HG03520 (cell line): ENCODE measurements at regions not wholly inside any gene's neighbourhood (a gene's known extent, or its start where the extent isn't known, plus 50 kb on each side); places are given as distances from the start of the nearest gene placed in this dataset.
"Not testable (repeated sequence)": the region's sequence is repeated elsewhere in the genome, so short reads cannot be mapped to it uniquely, and the experiment has no call there.

ENCODE experiments used
- ATAC-seq: cut with Tn5 transposase; IDR thresholded peaks from one replicate; pipeline ENCODE4 v1.9.1; 2021; ENCODE audit warnings: mild to moderate bottlenecking, moderate library complexity; ENCODE audit not compliant: unreplicated experiment

DNA sequence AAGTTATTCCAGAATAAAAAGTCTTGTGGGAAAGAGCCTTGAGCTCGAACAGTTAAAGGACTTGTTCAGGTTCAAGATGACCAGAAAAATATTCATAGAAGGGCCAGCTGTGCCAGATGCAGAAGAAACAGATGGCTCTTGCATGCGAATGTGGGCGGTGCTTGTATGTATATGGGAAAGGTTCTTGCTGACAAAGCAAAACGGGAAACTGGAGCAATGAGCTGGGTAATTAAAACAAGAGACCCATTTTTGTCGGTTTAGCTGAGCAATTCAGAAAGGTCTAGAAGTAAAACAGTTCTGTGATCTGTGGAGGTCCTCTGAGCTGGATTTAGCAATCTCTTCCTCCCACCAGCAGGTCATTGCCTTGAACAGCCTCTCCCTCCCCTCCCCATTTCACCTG, 107.2 kb upstream of the MARK1 start:
- no peak for ATAC-seq

GRCh38 chr1:220412382-220412781, 115.6 kb upstream of the MARK1 start:
- ATAC-seq, result not testable (repeated sequence)

GRCh38 chr1:220410611-220411010, 117.3 kb upstream of the MARK1 start:
- ATAC-seq, result no peak

DNA sequence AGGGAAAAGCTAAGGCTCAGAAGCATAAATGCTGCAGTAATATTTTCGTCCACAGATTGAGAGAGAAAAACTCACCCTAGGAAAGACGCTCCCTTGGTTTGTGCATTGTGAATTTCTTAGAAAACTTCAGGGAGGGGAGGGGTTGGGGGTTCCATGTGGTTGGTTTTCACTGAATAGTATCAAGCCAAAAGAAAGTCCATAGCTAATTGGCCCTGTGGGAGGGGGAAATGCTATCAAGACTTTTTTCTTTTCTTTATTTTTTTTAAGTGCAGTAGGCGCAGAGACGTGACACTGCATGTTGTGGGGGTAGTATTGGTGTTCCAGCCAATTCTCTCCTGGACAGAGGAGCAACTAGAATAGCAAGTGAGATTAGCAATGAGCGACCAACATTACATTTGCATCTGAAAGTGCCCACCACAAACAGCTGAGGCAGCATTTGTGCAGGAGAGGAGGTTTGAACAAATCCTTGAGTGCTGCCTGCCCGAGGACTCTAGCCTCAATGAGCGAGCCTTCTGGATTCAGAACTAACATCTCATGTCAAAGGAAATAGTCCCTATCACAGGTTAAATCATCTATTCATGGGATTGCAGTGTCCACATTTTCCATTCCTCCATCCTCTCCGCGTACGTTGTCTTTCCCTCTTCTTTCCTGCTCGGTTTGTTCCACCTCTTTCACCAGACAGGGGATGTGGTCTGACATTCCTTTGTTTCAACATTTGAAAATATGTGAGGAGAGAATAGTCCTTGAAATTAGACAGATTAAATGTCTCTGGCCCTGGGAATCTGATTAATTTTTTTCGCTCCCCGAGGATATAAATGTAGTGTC, 118.0 kb upstream of the MARK1 start:
- ATAC-seq, result no peak

GRCh38 chr1:220407191-220407590, 120.7 kb upstream of the MARK1 start:
- no peak for ATAC-seq

DNA sequence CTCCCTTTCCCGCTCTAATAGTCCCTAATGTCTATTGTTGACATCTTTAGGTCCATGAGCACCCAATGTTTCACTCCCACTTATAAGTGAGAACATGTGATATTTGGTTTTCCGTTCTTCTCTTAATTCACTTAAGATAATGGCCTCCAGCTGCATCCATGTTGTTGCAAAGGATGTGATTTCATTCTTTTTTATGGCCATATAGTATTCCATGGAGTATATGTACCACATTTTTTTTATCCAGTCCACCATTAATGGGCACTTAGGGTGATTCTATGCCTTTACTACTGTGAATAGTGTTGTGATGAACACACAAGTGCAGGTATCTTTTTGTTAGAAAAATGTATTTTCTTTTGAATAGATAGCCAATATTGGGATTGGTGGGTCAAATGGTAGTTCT, 126.0 kb upstream of the RAB3GAP2 start:
- no peak for ATAC-seq

GRCh38 chr1:220391491-220391890, 119.2 kb upstream of the RAB3GAP2 start:
- no peak for ATAC-seq

GRCh38 chr1:220389634-220390033, 117.4 kb upstream of the RAB3GAP2 start:
- ATAC-seq, result no peak

DNA sequence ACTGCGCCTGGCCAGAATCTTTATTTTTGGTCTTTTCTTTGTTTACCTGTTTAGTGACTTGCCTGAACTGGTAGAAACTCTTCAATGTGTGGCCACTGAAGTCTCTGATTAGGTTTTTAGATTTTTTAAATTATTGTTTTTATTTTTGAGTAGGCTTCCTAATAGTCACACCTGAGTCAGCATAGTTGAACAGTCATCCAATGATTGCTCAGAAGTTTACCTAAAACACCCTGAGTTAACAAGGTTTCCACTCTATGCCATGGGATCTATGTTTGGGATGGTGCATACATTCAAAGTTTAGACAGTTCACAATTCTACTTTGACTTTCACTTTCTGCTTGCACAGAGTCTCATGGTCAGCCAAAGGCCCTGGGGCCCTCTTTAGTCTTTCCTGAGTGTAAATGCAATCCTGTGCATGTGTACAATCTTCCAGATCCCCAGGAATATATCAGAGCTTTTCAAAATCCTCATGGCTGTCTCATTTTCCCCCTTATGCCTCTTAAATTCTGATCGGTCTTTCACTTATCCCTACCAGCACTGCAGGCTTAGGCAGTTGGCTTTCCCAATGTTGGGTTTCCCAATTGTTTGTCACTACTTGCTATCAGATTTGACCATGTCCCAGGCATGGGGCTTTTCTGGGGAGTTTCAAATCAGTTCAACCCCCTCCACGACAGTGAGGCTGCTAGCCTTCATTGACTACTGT, 114.4 kb upstream of the RAB3GAP2 start:
- ATAC-seq, result no peak

- ATAC-seq, result no peak
Observed at GRCh38 chr1:220385158-220385557, 112.9 kb upstream of the RAB3GAP2 start.

- no peak for ATAC-seq
Observed at GRCh38 chr1:220382994-220383393, 110.7 kb upstream of the RAB3GAP2 start.

- no peak for ATAC-seq
Observed at GRCh38 chr1:220380885-220381284, 108.6 kb upstream of the RAB3GAP2 start.

DNA sequence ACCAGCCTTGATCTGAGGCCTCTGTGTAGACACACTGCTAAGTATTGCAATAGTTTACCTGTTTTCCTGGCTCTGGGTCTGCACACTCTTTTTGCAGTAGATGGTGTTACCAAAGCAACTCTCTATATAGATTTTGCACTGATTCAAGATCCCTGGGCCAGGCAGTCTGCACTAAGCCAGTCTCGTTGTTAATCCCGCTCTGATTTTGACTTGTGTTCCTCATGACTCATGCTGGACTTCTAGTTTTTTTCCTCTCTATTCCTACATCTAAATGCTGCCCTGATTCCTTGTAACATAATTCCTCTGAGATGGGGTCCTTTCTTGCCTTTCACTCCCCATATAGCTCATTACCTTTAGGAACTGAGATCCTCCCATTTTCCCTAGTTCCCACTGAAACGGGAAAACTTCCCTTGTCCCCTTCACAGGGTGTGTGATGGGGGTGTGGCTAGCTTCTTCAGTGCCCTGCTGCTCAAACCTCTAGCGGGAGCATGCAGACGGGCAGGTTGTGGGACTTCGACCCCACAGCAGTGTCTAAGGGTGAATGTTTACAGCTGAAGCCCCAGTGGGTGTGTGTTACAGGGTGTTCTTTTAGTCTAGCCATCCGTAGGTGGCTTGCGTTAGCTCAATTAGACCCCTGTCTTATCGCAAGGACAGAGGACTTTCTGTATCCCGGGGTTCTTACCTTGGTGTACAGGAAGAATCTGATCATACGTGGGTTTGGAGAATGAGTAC, 106.5 kb upstream of the RAB3GAP2 start:
- ATAC-seq, result no peak

- ATAC-seq, result no peak
Observed at GRCh38 chr1:220375715-220376114, 103.5 kb upstream of the RAB3GAP2 start.

DNA sequence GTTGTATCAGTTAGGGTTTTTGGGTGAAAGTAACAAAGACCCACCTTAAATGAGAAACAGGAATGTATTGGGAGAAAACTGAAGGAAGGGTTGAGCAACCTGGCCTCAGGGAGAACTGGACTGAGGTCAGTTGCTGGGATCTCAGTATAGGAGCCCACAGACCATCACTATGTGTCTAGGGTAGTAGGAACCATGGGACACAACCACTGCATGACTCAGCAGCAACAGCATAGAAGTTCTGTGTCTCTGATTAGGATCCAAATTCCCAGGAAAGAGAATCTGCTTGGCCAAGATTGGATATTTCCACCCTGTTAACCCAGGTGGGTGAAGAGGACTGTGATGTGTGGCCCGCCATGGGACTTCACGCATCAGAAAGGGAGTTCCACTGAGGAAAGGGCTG, 102.2 kb upstream of the RAB3GAP2 start:
- ATAC-seq, result no peak

DNA sequence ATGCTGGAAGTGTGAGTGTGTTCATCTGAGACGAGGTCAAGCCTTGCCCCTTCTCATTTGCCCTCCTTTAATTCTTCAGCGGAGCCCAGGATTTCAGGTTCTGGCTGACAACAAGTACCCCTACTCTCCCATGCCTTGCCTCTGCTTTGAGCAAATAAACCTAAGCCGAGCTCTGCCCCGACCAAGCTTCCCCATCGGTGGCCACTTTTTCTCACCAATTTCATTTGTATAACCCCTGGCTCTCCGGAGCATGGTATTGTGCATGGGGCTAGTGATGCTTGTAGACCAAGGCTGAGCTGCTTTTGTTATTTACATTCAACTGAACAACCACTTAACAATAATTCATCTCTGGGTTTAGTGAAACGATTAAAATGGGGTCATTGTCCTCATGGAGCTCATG, 100.2 kb upstream of the RAB3GAP2 start:
- no peak for ATAC-seq

- ATAC-seq, result no peak
Observed at GRCh38 chr1:220371324-220371723, 99.1 kb upstream of the RAB3GAP2 start.

- no peak for ATAC-seq
Observed at GRCh38 chr1:220370041-220370700, 97.9 kb upstream of the RAB3GAP2 start.

- no peak for ATAC-seq
Observed at GRCh38 chr1:220369511-220369910, 97.3 kb upstream of the RAB3GAP2 start.

GRCh38 chr1:220368352-220369265, 96.4 kb upstream of the RAB3GAP2 start:
- ATAC-seq, result no peak
